H1 (cell line): ENCODE measurements at regions not wholly inside any gene's neighbourhood (a gene's known extent, or its start where the extent isn't known, plus 50 kb on each side); places are given as distances from the start of the nearest gene placed in this dataset.

Experiments used
- CTCF ChIA-PET: fragments of 300-600 bp; sonication (Branson Sonifier 250); formaldehyde crosslinking; loops from one replicate; lab custom pipeline; 2021; ENCODE audit not compliant: partially characterized antibody; lab: Charles Lee
- POLR2A ChIA-PET: fragments of 300-600 bp; sonication (Branson Sonifier 250); formaldehyde crosslinking; loops from one replicate; lab custom pipeline; 2021; ENCODE audit warnings: inconsistent platforms; ENCODE audit not compliant: partially characterized antibody; lab: Charles Lee
- DNase-seq, 2 experiments: peaks; one replicate each; pipeline versions ENCODE4 v3.0.0 to v3.0.0-alpha.2; 2010 to 2022; ENCODE audit warnings: low spot score in 2 of 2, low read depth in 1 of 2, mixed read lengths in 1 of 2
- FAIRE-seq: peaks from 2 replicates; lab custom pipeline; 2011; peaks lifted over from hg19 to GRCh38; lab: Jason Lieb, UNC
- H2AFZ ChIP-seq: 2 replicates; pipeline ENCODE4 v1.8.1; 2012; ENCODE audit warnings: low read length, inconsistent platforms
- H2AK5ac ChIP-seq: 2 replicates; pipeline ENCODE4 v1.6.1; 2013; ENCODE audit warnings: low read depth, low read length
- H2BK120ac ChIP-seq: replicated peaks from 2 replicates; pipeline ENCODE3; 2013; ENCODE audit warnings: low read depth, low read length, inconsistent platforms
- H2BK12ac ChIP-seq: 2 replicates; pipeline ENCODE4 v1.6.1; 2013; ENCODE audit warnings: low read depth, low read length
- H2BK15ac ChIP-seq: 2 replicates; pipeline ENCODE4 v1.6.1; 2013; ENCODE audit warnings: low read length
- H2BK20ac ChIP-seq: 2 replicates; pipeline ENCODE4 v1.6.1; 2013; ENCODE audit warnings: low read length
- H2BK5ac ChIP-seq: 2 replicates; pipeline ENCODE4 v1.6.1; 2013; ENCODE audit warnings: low read depth, low read length
- H3K14ac ChIP-seq: 2 replicates; pipeline ENCODE4 v1.6.1; 2013; ENCODE audit warnings: inconsistent platforms; ENCODE audit not compliant: insufficient read length
- H3K18ac ChIP-seq: 2 replicates; pipeline ENCODE4 v1.6.1; 2013; ENCODE audit warnings: low read length; ENCODE audit errors: extremely low read depth
- H3K23ac ChIP-seq: 2 replicates; pipeline ENCODE4 v1.6.1; 2013; ENCODE audit warnings: inconsistent platforms; ENCODE audit not compliant: insufficient read length
- H3K23me2 ChIP-seq: 2 replicates; pipeline ENCODE4 v1.6.1; 2013; ENCODE audit warnings: low read depth, low read length
- H3K27ac ChIP-seq: 2 replicates; pipeline ENCODE4 v1.6.1; 2011; ENCODE audit warnings: low read depth, low read length, inconsistent platforms
- H3K27me3 ChIP-seq, 4 experiments: replicated peaks in 1 of 4; 1 replicate in 1 of 4; 2 replicates in 3 of 4; pipeline versions ENCODE4 v1.6.1 to v1.8.1; 2011 to 2013; ENCODE audit warnings: low read length in 3 of 4, mild to moderate bottlenecking in 3 of 4, inconsistent platforms in 2 of 4, mixed read lengths in 2 of 4, moderate library complexity in 1 of 4; ENCODE audit not compliant: control insufficient read depth in 3 of 4, insufficient read depth in 3 of 4; ENCODE audit errors: extremely low read depth in 1 of 4
- H3K36me3 ChIP-seq, 4 experiments: 2 replicates each; pipeline versions ENCODE4 v1.6.1 to v1.8.1; 2011 to 2013; ENCODE audit warnings: mild to moderate bottlenecking in 4 of 4, low read length in 3 of 4, moderate library complexity in 2 of 4, control low read depth in 1 of 4, inconsistent platforms in 1 of 4; ENCODE audit not compliant: insufficient read depth in 4 of 4, control insufficient read depth in 2 of 4
- H3K4ac ChIP-seq: replicated peaks from 2 replicates; pipeline ENCODE3; 2013; ENCODE audit warnings: low read length, low read depth, mixed read lengths, inconsistent platforms; ENCODE audit not compliant: insufficient read length
- H3K4me1 ChIP-seq, 4 experiments: replicated peaks in 1 of 4; 1 replicate in 1 of 4; 2 replicates in 3 of 4; pipeline versions ENCODE4 v1.6.1 to v1.8.1; 2011 to 2013; ENCODE audit warnings: low read length in 3 of 4, inconsistent platforms in 2 of 4, mixed read lengths in 1 of 4; ENCODE audit not compliant: insufficient read depth in 4 of 4, control insufficient read depth in 3 of 4
- H3K4me2 ChIP-seq, 2 experiments: 2 replicates each; pipeline versions ENCODE4 v1.6.1 to v1.8.1; 2011 to 2013; ENCODE audit warnings: low read depth in 2 of 2, low read length in 2 of 2, control low read depth in 1 of 2, inconsistent platforms in 1 of 2, mild to moderate bottlenecking in 1 of 2; ENCODE audit not compliant: insufficient read depth in 1 of 2
- H3K4me3 ChIP-seq, 4 experiments: fragments of 200-600, 300-600 bp in 1 of 4; sonication (generic), shearing (Covaris generic), sonication (Bioruptor Twin) in 1 of 4; 2 replicates each; pipeline versions ENCODE4 v1.5.1 to v1.8.1; 2011 to 2016; ENCODE audit warnings: low read length in 4 of 4, low read depth in 3 of 4, control low read depth in 2 of 4, inconsistent platforms in 2 of 4, mild to moderate bottlenecking in 2 of 4, mixed read lengths in 1 of 4, moderate library complexity in 1 of 4; ENCODE audit not compliant: insufficient read depth in 2 of 4; ENCODE audit errors: extremely low read depth in 1 of 4
- H3K56ac ChIP-seq: replicated peaks from 2 replicates; pipeline ENCODE3; 2013; ENCODE audit warnings: low read depth, mild to moderate bottlenecking, mixed read lengths, low read length, inconsistent platforms; ENCODE audit not compliant: insufficient read length
- H3K79me1 ChIP-seq: 2 replicates; pipeline ENCODE4 v1.6.1; 2013; ENCODE audit warnings: low read depth, low read length, control low read depth
- H3K79me2 ChIP-seq, 2 experiments: 2 replicates each; pipeline versions ENCODE4 v1.6.1 to v1.8.1; 2012 to 2013; ENCODE audit warnings: low read length in 2 of 2, mild to moderate bottlenecking in 2 of 2, inconsistent platforms in 1 of 2; ENCODE audit not compliant: insufficient read depth in 2 of 2, control insufficient read depth in 1 of 2
- H3K9ac ChIP-seq, 4 experiments: replicated peaks in 1 of 4; 1 replicate in 1 of 4; 2 replicates in 3 of 4; pipeline versions ENCODE4 v1.6.1 to v1.8.1; 2011 to 2013; ENCODE audit warnings: low read depth in 3 of 4, low read length in 3 of 4, control low read depth in 2 of 4, mild to moderate bottlenecking in 2 of 4, moderate library complexity in 2 of 4, inconsistent platforms in 1 of 4; ENCODE audit errors: extremely low read depth in 1 of 4
- H3K9me3 ChIP-seq, 2 experiments: 2 replicates each; pipeline versions ENCODE4 v1.6.1 to v1.8.1; 2012 to 2013; ENCODE audit warnings: mild to moderate bottlenecking in 2 of 2, moderate library complexity in 2 of 2, control low read depth in 1 of 2, inconsistent platforms in 1 of 2, low read depth in 1 of 2, low read length in 1 of 2, mixed read lengths in 1 of 2; ENCODE audit not compliant: insufficient read depth in 2 of 2
- H4K20me1 ChIP-seq, 2 experiments: replicated peaks in 1 of 2; 2 replicates each; pipeline versions ENCODE3 to v1.8.1; 2011 to 2013; ENCODE audit warnings: inconsistent platforms in 2 of 2, low read length in 2 of 2, mild to moderate bottlenecking in 1 of 2; ENCODE audit not compliant: insufficient read depth in 2 of 2, control insufficient read depth in 1 of 2
- H4K5ac ChIP-seq: 2 replicates; pipeline ENCODE4 v1.6.1; 2013; ENCODE audit warnings: low read length, low read depth, mixed read lengths, inconsistent platforms; ENCODE audit not compliant: insufficient read length
- H4K8ac ChIP-seq: 2 replicates; pipeline ENCODE4 v1.8.0; 2013; ENCODE audit warnings: mild to moderate bottlenecking, moderate library complexity, low read length, inconsistent platforms; ENCODE audit not compliant: insufficient read depth; ENCODE audit errors: extremely low read depth
- H4K91ac ChIP-seq: replicated peaks from 2 replicates; pipeline ENCODE3; 2013; ENCODE audit warnings: low read length, mixed read lengths, inconsistent platforms; ENCODE audit not compliant: insufficient read length
- ATF3 ChIP-seq: IDR thresholded peaks from 2 replicates; pipeline ENCODE4 v1.6.1; 2011; ENCODE audit warnings: low read depth, mild to moderate bottlenecking, low read length; ENCODE audit not compliant: insufficient read depth
- BCL11A ChIP-seq, 2 experiments: IDR thresholded peaks; one replicate each; pipeline ENCODE4 v1.6.1; 2011; ENCODE audit warnings: low read depth in 2 of 2, low read length in 2 of 2, mild to moderate bottlenecking in 2 of 2
- CREB1 ChIP-seq: IDR thresholded peaks from 2 replicates; pipeline ENCODE4 v1.6.1; 2012; ENCODE audit warnings: inconsistent platforms
- E2F6 ChIP-seq: IDR thresholded peaks from 2 replicates; pipeline ENCODE4 v1.6.1; 2012; ENCODE audit warnings: inconsistent platforms
- GABPA ChIP-seq: IDR thresholded peaks from 2 replicates; pipeline ENCODE4 v1.6.1; 2011; ENCODE audit warnings: mild to moderate bottlenecking, low read length, moderate library complexity, borderline replicate concordance; ENCODE audit not compliant: insufficient read depth
- GTF2F1 ChIP-seq: IDR thresholded peaks from 2 replicates; pipeline ENCODE4 v1.6.1; 2012; ENCODE audit warnings: low read depth, low read length, improper control_type of control experiment, borderline replicate concordance
- KDM1A ChIP-seq: fragments of 200-600, 300-600 bp; sonication (generic); IDR thresholded peaks from 2 replicates; pipeline ENCODE4 v1.7.1; 2016; ENCODE audit warnings: mild to moderate bottlenecking, low read length, borderline replicate concordance
- MAFK ChIP-seq: IDR thresholded peaks from 2 replicates; pipeline ENCODE4 v1.6.1; 2012; ENCODE audit warnings: low read depth, mild to moderate bottlenecking, improper control_type of control experiment, low read length
- NRF1 ChIP-seq: IDR thresholded peaks from 2 replicates; pipeline ENCODE4 v1.6.1; 2011; ENCODE audit warnings: mild to moderate bottlenecking, low read depth, low read length, improper control_type of control experiment
- RAD21 ChIP-seq, 2 experiments: IDR thresholded peaks in 1 of 2; conservative IDR thresholded peaks in 1 of 2; 2 replicates each; pipeline ENCODE4 v1.6.1; 2011; ENCODE audit warnings: low read depth in 2 of 2, low read length in 2 of 2, improper control_type of control experiment in 1 of 2, inconsistent platforms in 1 of 2, mild to moderate bottlenecking in 1 of 2, moderate library complexity in 1 of 2
- RFX5 ChIP-seq: IDR thresholded peaks from 2 replicates; pipeline ENCODE4 v1.6.1; 2011; ENCODE audit warnings: low read depth, low read length, improper control_type of control experiment, borderline replicate concordance
- SIX5 ChIP-seq: IDR thresholded peaks from 2 replicates; pipeline ENCODE4 v1.6.1; 2011; ENCODE audit warnings: mild to moderate bottlenecking, low read depth, low read length
- SP4 ChIP-seq: IDR thresholded peaks from 2 replicates; pipeline ENCODE4 v1.6.1; 2012; ENCODE audit warnings: low read length, inconsistent platforms
- SRF ChIP-seq: IDR thresholded peaks from 2 replicates; pipeline ENCODE4 v1.6.1; 2011; ENCODE audit warnings: mild to moderate bottlenecking, low read depth, low read length, moderate library complexity
- WGBS, 2 experiments: shearing (Covaris generic) in 1 of 2; methylation state at CpG; one replicate each; pipeline versions ENCODE4 v1.1.6 to v1.1.7; 2013 to 2015; ENCODE audit warnings: low lambda C conversion rate in 2 of 2, mixed read lengths in 2 of 2, inconsistent platforms in 1 of 2, low coverage in 1 of 2, missing lambda C conversion rate in 1 of 2; ENCODE audit not compliant: insufficient replicate concordance in 2 of 2, insufficient coverage in 1 of 2, insufficient read length in 1 of 2; ENCODE audit errors: extremely low coverage in 1 of 2, missing lambda C conversion rate in 1 of 2; 5-methylcytosine and 5-hydroxymethylcytosine counted together

GRCh38 chr2:46832543-46832942 lies 83.1 kb downstream of the MCFD2 start:
- H3K79me2 ChIP-seq = no peaks in the 10 kb centered on the region
- H2BK12ac ChIP-seq = no peak overlapping the region
- H3K9me3 ChIP-seq = 0 out of 4 replicates have a peak, but pooled peaks cover 0 to 3% of the 10 kb centered on the region in 2 experiments
- no peak overlapping the region for H3K9ac ChIP-seq
- H3K23me2 ChIP-seq = no peaks in the 10 kb centered on the region
- H2BK120ac ChIP-seq = no peak overlapping the region
- POLR2A ChIA-PET = no interaction called here
- H4K5ac ChIP-seq = no peak overlapping the region
- no peak overlapping the region for H3K56ac ChIP-seq
- CTCF ChIA-PET = interaction anchor here (1.1 kb wide), 1 partner anchor 55 kb away, joined by 3 read pairs; no protein-coding TSS in a partner anchor
- H2BK5ac ChIP-seq = no peak overlapping the region
- H3K4me2 ChIP-seq = no peak overlapping the region
- no peak overlapping the region for H3K14ac ChIP-seq
- no peak overlapping the region for H2AK5ac ChIP-seq
- H2AFZ ChIP-seq = no peak overlapping the region
- no peaks in the 10 kb centered on the region for H4K20me1 ChIP-seq
- FAIRE-seq = no peak
- 96% methylated on average over 1 of the region's 1 CpG; no CpG with 5 or more reads in 1 of the 2 experiments for WGBS, 2 experiments
- H3K23ac ChIP-seq = no peak overlapping the region
- no peak overlapping the region for H4K8ac ChIP-seq
- no peak for DNase-seq
- no peaks in the 10 kb centered on the region for H3K79me1 ChIP-seq
- no peak overlapping the region for H3K18ac ChIP-seq
- H3K36me3 ChIP-seq = no peaks in the 10 kb centered on the region
- no peaks in the 10 kb centered on the region for H3K27me3 ChIP-seq
- H3K4me1 ChIP-seq = no peaks in the 10 kb centered on the region; a peak in 1 of 7 replicates
- no peak overlapping the region for H2BK20ac ChIP-seq
- no peak overlapping the region for H2BK15ac ChIP-seq
- H3K4me3 ChIP-seq = no peak overlapping the region
- H3K27ac ChIP-seq = no peak overlapping the region
- no peak overlapping the region for H4K91ac ChIP-seq
- no peak overlapping the region for H3K4ac ChIP-seq
- TF ChIP-seq NRF1 (no peak), BCL11A (IDR thresholded peaks at IDR 0.05; ENCODE audit: low read depth in 2 of 2, low read length in 2 of 2) (no peak), CREB1 (no peak), SIX5 (no peak), SP4 (no peak), ATF3 (no peak), KDM1A (no peak), MAFK (no peak), GTF2F1 (no peak), GABPA (no peak), RFX5 (no peak), E2F6 (no peak), SRF (no peak), RAD21 (IDR thresholded peaks at IDR 0.05 in 1 of 2, conservative IDR thresholded peaks at IDR 0.05 in 1 of 2; ENCODE audit: low read depth in 2 of 2, low read length in 2 of 2) (no peak)
